GM12891 (cell line): ENCODE measurements at regions not wholly inside any gene's neighbourhood (a gene's known extent, or its start where the extent isn't known, plus 50 kb on each side); places are given as distances from the start of the nearest gene placed in this dataset.

Source experiments
- DNase-seq: peaks from one replicate; pipeline ENCODE4 v3.0.0; 2011; ENCODE audit warnings: low spot score; ENCODE audit not compliant: insufficient read length
- FAIRE-seq: peaks from 2 replicates; lab custom pipeline; 2011; peaks lifted over from hg19 to GRCh38; lab: Jason Lieb, UNC
- PAX5 ChIP-seq: IDR thresholded peaks from 2 replicates; pipeline ENCODE4 v1.6.1; 2011; ENCODE audit warnings: low read length, moderate library complexity, mild to moderate bottlenecking; ENCODE audit not compliant: insufficient read depth, severe bottlenecking
- POLR2A ChIP-seq: IDR thresholded peaks from 2 replicates; pipeline ENCODE4 v1.6.1; 2011; ENCODE audit warnings: low read depth, low read length, control low read depth
- POLR2AphosphoS5 ChIP-seq: IDR thresholded peaks from 2 replicates; pipeline ENCODE4 v1.6.1; 2011; ENCODE audit warnings: low read depth, low read length, control low read depth
- POU2F2 ChIP-seq: IDR thresholded peaks from 2 replicates; pipeline ENCODE4 v1.6.1; 2011; ENCODE audit warnings: low read depth, mild to moderate bottlenecking, control low read depth, low read length, moderate library complexity
- SPI1 ChIP-seq: IDR thresholded peaks from 2 replicates; pipeline ENCODE4 v1.6.1; 2011; ENCODE audit warnings: low read depth, low read length, control low read depth
- TAF1 ChIP-seq: IDR thresholded peaks from 2 replicates; pipeline ENCODE4 v1.6.1; 2011; ENCODE audit warnings: low read depth, low read length, control low read depth

DNA sequence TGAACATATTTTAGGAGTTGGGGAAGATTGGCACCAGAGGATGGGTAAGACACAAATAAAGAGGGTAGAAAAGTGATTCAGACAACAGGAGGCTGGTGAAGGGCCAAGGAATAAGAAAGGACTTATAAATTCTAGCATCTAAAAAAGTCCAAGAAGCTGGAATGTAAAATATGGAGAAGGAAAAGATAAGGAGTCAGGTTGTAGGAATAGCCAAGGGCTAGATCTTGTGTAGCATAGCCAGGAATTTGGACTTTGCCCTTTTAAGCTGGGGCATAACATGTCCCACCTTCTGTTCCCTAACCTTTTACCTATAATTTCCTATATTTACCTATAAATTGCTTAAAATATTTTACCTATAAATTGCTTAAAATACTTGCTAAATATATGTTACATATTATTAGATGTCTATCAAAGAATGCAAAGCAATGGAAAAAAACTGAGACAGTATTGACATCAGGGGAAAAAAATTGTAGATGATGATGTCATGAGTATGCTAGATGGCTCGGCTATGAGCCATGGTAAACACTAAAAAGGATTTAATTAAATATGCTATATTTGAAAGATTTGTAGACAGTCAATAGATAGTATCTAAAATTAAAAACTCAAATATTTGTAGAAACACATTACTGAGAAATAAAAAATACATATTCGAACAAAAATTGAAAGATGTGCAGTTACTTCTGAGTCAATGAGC is 99.7 kb upstream of the PLEKHG7 start:
- FAIRE-seq: no peak
- TF ChIP-seq PAX5 (no peak), SPI1 (no peak), POLR2AphosphoS5 (no peak), POU2F2 (no peak), POLR2A (no peak), TAF1 (no peak)
- no peak for DNase-seq

DNA sequence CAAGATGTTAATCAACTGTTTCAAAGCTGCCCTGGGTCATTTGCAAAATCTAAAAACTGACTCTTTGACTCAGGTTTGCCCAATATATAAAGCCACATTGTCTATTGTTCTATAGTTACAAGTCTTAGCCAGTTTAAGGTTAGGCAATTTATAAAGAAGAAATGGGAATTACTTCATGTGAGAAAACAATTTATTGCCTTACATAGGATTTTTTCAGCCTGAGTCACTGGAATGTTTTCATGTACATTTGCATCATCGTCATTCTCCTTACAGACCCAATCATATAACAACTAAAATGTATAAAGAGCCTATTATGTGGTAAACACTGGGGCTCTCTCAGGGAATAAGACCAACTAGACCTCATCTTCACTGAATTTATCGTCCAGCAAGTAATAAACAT is 100.3 kb upstream of the PLEKHG7 start:
- no peak for DNase-seq
- peak; percentile 13 for FAIRE-seq
- TF ChIP-seq POU2F2 (no peak), SPI1 (no peak), PAX5 (no peak)

DNA sequence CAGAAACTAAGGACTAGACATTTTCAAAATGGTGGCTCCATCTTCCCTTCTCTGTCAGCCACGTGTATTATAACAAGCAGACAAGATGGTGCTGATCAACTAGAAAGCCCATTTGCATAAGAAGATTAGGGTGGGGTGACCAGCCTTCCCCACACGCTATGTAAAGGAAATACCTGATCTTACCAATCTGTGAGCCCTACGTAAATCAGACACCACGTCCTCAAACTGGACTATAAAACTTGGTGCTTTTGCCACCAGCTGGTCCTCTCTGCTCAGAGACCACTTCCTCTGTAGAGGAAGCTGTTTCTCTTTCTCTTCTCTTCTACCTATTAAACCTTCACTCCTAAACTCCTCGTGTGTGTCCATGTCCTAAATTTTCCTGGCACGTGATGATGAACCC is 101.1 kb upstream of the PLEKHG7 start:
- TF ChIP-seq SPI1: no peak
- no peak for TF ChIP-seq TAF1
- no peak for TF ChIP-seq PAX5
- TF ChIP-seq POLR2AphosphoS5: no peak
- TF ChIP-seq POLR2A: no peak
- no peak for TF ChIP-seq POU2F2
- no peak for FAIRE-seq
- DNase-seq: no peak

DNA sequence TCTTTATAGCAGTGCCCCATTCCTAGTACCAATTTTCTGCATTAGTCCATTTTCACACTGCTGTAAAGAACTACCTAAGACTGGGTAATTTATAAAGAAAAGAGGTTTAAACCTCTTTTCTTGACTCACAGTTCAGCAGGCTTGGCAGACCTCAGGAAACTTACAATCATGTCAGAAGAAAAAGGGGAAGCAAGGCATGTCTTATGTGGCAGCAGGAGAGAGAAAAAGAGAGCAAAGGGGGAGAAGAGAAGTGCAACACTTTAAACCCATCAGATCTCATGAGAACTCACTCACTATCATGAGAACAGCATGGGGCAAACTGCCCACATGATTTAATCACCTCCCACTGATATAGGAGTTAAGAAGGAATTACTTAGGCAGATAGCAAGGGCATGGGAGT is 101.6 kb upstream of the PLEKHG7 start:
- TF ChIP-seq PAX5: no peak
- no peak for TF ChIP-seq POU2F2
- no peak for TF ChIP-seq POLR2AphosphoS5
- no peak for TF ChIP-seq SPI1
- TF ChIP-seq POLR2A: no peak
- FAIRE-seq: no peak
- no peak for DNase-seq

DNA sequence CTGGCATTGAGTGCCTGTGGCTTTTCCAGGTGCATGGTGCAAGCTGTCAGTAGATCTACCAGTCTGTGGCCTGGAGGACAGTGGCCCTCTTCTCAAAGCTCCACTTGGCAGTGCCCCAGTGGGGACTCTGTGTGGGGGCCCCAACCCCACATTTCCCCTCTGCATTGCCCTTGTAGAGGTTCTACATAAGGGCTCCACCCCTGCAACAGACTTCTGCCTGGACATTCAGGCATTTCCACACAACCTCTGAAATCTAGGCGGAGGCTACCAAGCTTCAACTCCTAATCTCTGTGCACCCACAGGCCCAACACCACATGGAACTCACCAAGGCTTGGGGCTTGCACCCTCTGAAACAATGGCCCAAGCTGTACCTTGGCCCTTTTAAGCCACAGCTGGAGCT is 102.7 kb upstream of the PLEKHG7 start:
- DNase-seq (no peak), FAIRE-seq (no peak)
- no peak for TF ChIP-seq TAF1
- TF ChIP-seq SPI1: no peak
- TF ChIP-seq POLR2A: no peak
- TF ChIP-seq POU2F2: no peak
- no peak for TF ChIP-seq POLR2AphosphoS5
- no peak for TF ChIP-seq PAX5

DNA sequence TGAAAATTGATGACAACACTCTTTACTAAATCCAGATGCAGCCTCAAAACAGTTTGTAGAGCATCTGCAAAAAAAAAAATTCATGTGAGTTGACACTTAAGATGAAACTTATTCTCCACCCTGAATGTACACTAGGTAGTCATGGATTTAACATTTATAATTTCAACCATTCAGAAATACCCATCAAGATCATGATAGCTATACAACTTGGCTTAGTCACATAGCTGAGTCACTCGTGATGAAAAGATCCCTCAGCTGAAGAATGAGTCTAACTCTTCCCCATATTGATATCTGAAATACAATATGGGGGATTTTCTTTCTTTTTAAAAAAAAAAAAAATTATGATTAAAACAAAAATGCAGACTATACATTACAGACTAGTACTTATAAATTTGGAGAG is 104.8 kb upstream of the PLEKHG7 start:
- DNase-seq: no peak
- no peak for TF ChIP-seq SPI1
- no peak for TF ChIP-seq PAX5
- no peak for TF ChIP-seq POLR2AphosphoS5
- TF ChIP-seq TAF1: no peak
- TF ChIP-seq POU2F2: no peak
- no peak for TF ChIP-seq POLR2A
- FAIRE-seq: no peak

DNA sequence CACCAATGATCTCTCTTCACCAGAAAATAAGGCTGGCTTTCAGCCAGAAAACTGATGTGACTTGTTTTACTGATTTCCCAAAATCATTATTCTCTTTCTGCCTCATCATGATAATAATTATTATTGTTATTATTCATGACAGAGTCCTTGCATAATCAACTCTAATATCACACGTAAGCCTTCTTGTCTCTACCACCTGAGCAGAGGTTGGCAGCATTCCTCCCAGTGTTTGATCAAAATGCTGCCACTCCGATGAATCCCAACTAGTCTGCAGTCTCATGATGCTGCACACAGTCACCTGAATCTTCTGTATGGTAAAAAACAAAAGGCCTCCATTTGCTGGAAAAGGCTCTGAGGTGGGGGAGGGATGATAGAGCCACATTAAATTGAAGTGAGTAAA is 105.7 kb upstream of the PLEKHG7 start:
- FAIRE-seq (no peak), DNase-seq (no peak)
- TF ChIP-seq POU2F2 (no peak), SPI1 (no peak), PAX5 (no peak)

DNA sequence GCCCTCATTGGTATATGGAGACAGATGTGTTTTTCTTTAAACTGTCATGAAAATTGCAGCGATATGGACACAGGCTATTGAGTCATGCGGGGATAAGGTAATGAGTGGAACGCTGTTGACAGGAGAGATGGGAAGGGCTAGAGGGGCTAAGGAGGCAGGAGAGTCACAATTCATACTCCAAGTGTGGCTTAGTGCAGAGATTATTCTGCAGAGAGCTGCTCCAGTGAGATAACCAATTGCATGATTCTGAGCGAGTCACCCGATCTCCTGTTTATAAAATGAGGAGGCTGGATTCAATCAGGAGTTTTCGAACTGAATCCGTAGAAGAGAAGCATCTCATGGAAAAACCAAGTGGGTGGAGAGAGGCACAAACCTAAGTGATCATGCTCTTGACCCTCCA is 106.4 kb upstream of the PLEKHG7 start:
- FAIRE-seq (no peak), DNase-seq (no peak)
- TF ChIP-seq PAX5 (no peak), TAF1 (no peak), SPI1 (no peak), POLR2AphosphoS5 (no peak), POLR2A (no peak), POU2F2 (no peak)

DNA sequence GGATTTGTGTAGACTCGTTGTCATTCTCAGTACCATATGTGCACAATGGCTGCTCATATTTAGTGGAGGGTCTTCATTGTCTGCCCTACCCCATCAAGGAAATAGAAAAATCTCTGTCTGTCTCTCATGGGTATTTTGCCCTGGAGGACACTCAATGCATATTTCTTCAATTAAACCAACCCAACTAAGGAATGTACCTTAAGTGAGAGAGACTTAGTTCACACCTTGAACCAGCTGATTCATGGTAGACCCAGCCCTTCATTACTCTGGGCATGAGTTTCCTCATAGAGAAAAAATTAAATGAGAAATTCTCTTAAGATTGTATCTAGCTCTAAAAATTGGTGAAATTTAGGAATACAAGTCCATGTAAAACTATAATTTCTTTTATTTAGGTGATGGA is 107.1 kb upstream of the PLEKHG7 start:
- no peak for DNase-seq
- FAIRE-seq: no peak
- TF ChIP-seq POLR2A (no peak), POU2F2 (no peak), SPI1 (no peak), PAX5 (no peak), POLR2AphosphoS5 (no peak), TAF1 (no peak)

DNA sequence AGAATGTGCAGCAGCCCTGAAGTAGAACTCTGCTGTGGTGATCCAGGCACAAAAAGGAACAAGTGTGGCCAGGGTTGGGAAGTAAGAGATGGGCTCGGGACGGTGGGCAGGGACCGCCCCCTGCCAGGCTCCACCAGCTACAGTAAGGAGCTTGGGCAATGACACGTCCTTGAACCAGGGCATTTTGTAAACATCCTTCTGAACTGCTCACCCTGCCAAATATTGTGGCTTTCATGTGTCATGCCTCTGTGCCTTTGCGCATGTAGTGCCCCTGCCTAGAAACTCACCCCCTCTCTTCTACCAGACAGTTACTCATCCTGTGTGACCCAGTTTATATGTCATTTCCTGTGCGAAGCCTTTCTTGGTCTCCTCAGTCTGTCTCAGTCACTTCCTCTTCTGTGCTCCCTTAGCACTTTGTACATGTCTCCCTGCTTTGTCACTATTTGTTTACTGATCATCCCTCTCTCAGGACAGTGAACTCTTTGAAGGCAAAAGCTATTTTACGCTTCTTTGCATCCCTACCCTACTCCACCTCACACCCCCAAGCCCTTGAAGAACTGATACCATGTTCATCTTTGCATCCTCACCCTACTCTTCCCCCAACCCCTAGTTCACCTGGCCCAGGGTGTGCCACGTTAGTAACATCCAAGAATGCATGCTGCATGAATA is 108.9 kb upstream of the PLEKHG7 start:
- peak; percentile 17; the same call in 1 of the 2 replicates for TF ChIP-seq TAF1
- TF ChIP-seq PAX5: peak; percentile 55
- peak; percentile 96 for TF ChIP-seq SPI1
- no peak for TF ChIP-seq POLR2A
- TF ChIP-seq POLR2AphosphoS5: peak; percentile 18; the same call in 1 of the 2 replicates
- no peak for TF ChIP-seq POU2F2
- FAIRE-seq: peak; percentile 96
- DNase-seq: peak; percentile 46

DNA sequence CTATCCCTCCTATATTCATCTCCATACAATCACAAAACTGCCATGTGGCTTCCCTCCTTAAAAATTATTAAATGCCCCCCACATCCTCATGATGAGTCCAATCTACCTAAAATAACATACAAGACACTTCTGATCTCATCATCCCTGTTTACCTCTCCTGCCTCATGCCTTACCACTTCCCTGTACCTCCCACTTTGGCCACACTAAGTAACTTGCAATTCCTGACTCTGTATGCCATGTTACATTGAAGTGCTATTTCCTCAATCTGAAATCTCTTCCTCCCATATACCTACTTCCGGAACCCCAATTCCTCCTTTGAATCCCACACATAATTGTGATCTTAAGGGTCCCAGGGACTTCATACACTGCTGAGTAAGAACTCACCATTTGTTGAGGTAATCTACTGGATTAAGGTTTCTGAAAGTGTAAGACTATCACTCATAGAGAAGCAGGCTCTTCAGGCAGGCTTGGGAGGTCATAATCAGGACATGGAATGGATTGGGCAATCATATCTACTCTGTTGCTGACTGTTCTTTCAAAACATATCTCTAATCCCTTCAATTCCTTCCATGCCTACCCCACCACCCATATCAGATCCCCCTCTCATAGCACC is 117.6 kb upstream of the PLEKHG7 start:
- no peak for FAIRE-seq
- DNase-seq: no peak
- TF ChIP-seq TAF1: no peak
- TF ChIP-seq POLR2AphosphoS5: no peak
- TF ChIP-seq SPI1: no peak
- TF ChIP-seq POU2F2: no peak
- TF ChIP-seq POLR2A: no peak
- TF ChIP-seq PAX5: no peak
